ENCODE measurements at regions not wholly inside any gene's neighbourhood (a gene's known extent, or its start where the extent isn't known, plus 50 kb on each side); places are given as distances from the start of the nearest gene placed in this dataset.

DNA sequence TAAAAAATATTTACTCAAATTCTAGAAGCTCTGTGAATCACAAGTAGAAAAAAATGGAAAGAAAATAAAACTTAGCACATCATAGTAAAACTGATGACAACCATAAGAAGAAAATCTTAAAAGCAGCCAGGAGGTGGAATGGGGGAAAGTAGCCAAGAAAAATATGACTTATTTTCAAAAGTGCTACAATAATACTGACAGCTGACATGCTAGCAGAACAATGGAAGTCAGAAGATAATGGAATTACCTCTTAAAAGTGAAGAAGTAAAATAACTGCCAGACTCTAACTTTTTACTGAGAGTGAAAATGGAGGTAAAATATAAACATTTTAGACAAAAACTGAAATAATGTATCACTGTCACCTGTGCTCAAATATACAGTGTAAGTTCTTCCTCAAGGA lies 532.2 kb upstream of the SGCD start:
- Histone ChIP-seq H3K27ac (ENCODE audit: extremely low read depth, low read depth, low read length) (no peak overlapping the region), H3K9ac (ENCODE audit: insufficient read depth in 1 of 2, low read depth in 2 of 2, low read length in 2 of 2) (no peak overlapping the region), H3K9me3 (replicated peaks; ENCODE audit: control insufficient read depth, insufficient read depth, low read depth, low read length) (no peaks in the 10 kb centered on the region), H3K79me2 (ENCODE audit: control insufficient read depth, insufficient read depth, low read length) (no peaks in the 10 kb centered on the region), H3K9me1 (ENCODE audit: control insufficient read depth, insufficient read depth, low read length) (no peaks in the 10 kb centered on the region), H3K27me3 (ENCODE audit: control insufficient read depth in 2 of 2, insufficient read depth in 2 of 2, low read length in 2 of 2) (no peaks in the 10 kb centered on the region), H3K4me1 (replicated peaks in 1 of 2; ENCODE audit: control insufficient read depth in 2 of 2, insufficient read depth in 2 of 2, low read length in 2 of 2) (no peaks in the 10 kb centered on the region), H3K4me3 (no peak overlapping the region), H2AFZ (ENCODE audit: low read depth, low read length) (no peak overlapping the region), H3K4me2 (ENCODE audit: insufficient read depth, low read length) (no peak overlapping the region), H4K20me1 (replicated peaks; ENCODE audit: control insufficient read depth, insufficient read depth, low read length) (no peaks in the 10 kb centered on the region), H3K36me3 (ENCODE audit: control insufficient read depth, insufficient read depth, low read length) (no peaks in the 10 kb centered on the region)
- TF ChIP-seq SIRT6 (IDR thresholded peaks at IDR 0.05; ENCODE audit: low read depth, low read length) (no peak), TRIM28 (IDR thresholded peaks at IDR 0.05) (peak; percentile 92), CBX5 (IDR thresholded peaks at IDR 0.05; ENCODE audit: borderline replicate concordance, low read depth) (peak; percentile 86), CBX1 (IDR thresholded peaks at IDR 0.05; ENCODE audit: low read depth) (0 out of 2 replicates have a peak, but pooled peaks have one; percentile 30), CBX3 (IDR thresholded peaks at IDR 0.05; ENCODE audit: borderline replicate concordance in 1 of 2, low read length in 2 of 2) (peak in 1 of 2 experiments; percentile 83; a peak in 1 of 3 replicates)
- TF ChIP-seq, protein P1, sequence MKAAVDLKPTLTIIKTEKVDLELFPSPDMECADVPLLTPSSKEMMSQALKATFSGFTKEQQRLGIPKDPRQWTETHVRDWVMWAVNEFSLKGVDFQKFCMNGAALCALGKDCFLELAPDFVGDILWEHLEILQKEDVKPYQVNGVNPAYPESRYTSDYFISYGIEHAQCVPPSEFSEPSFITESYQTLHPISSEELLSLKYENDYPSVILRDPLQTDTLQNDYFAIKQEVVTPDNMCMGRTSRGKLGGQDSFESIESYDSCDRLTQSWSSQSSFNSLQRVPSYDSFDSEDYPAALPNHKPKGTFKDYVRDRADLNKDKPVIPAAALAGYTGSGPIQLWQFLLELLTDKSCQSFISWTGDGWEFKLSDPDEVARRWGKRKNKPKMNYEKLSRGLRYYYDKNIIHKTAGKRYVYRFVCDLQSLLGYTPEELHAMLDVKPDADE (conservative IDR thresholded peaks at IDR 0.05; ENCODE audit: control insufficient read depth, low read depth, low read length): no peak
- TF ChIP-seq, protein P2, sequence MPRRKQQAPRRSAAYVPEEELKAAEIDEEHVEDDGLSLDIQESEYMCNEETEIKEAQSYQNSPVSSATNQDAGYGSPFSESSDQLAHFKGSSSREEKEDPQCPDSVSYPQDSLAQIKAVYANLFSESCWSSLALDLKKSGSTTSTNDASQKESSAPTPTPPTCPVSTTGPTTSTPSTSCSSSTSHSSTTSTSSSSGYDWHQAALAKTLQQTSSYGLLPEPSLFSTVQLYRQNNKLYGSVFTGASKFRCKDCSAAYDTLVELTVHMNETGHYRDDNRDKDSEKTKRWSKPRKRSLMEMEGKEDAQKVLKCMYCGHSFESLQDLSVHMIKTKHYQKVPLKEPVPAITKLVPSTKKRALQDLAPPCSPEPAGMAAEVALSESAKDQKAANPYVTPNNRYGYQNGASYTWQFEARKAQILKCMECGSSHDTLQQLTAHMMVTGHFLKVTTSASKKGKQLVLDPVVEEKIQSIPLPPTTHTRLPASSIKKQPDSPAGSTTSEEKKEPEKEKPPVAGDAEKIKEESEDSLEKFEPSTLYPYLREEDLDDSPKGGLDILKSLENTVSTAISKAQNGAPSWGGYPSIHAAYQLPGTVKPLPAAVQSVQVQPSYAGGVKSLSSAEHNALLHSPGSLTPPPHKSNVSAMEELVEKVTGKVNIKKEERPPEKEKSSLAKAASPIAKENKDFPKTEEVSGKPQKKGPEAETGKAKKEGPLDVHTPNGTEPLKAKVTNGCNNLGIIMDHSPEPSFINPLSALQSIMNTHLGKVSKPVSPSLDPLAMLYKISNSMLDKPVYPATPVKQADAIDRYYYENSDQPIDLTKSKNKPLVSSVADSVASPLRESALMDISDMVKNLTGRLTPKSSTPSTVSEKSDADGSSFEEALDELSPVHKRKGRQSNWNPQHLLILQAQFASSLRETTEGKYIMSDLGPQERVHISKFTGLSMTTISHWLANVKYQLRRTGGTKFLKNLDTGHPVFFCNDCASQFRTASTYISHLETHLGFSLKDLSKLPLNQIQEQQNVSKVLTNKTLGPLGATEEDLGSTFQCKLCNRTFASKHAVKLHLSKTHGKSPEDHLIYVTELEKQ (CRISPR knock-in tag; IDR thresholded peaks at IDR 0.05): no peak
- intact Hi-C loops (cut with micrococcal nuclease) (no loop called here), in situ Hi-C loops (cut with MboI) (no loop called here)
- POLR2A ChIA-PET: no interaction called here
- no TSS peak for BruUV-seq (replicated peaks)
- DNase-seq (ENCODE audit: extremely low read depth in 1 of 4, low spot score in 3 of 4) (no peak), ATAC-seq (no peak), FAIRE-seq (no peak)
- CTCF ChIA-PET (ENCODE audit: low intra/inter-chr PET ratio): no interaction called here
